Skeletal muscle tissue (tissue), 3 donors: ENCODE measurements at regions not wholly inside any gene's neighbourhood (a gene's known extent, or its start where the extent isn't known, plus 50 kb on each side); places are given as distances from the start of the nearest gene placed in this dataset.

Experiments used
- H3K27ac ChIP-seq: one replicate; pipeline ENCODE4 v1.7.0; 2013; ENCODE audit warnings: mild to moderate bottlenecking, low read depth, low read length, inconsistent platforms
- H3K27me3 ChIP-seq, 3 donors: one replicate each; pipeline ENCODE4 v1.7.0; 2013; ENCODE audit warnings: low read length in 3 of 3; ENCODE audit not compliant: control insufficient read depth in 3 of 3, insufficient read depth in 3 of 3
- H3K36me3 ChIP-seq, 3 donors: one replicate each; pipeline ENCODE4 v1.7.0; 2013; ENCODE audit warnings: low read length in 3 of 3; ENCODE audit not compliant: control insufficient read depth in 3 of 3, insufficient read depth in 3 of 3
- H3K4me1 ChIP-seq, 3 donors: one replicate each; pipeline ENCODE4 v1.7.0; 2013; ENCODE audit warnings: low read length in 3 of 3, mild to moderate bottlenecking in 3 of 3; ENCODE audit not compliant: control insufficient read depth in 3 of 3, insufficient read depth in 3 of 3
- H3K4me3 ChIP-seq, 3 donors: one replicate each; pipeline ENCODE4 v1.7.0; 2013; ENCODE audit warnings: low read length in 3 of 3
- H3K9ac ChIP-seq, 3 donors: one replicate each; pipeline ENCODE4 v1.7.0; 2013; ENCODE audit warnings: low read length in 3 of 3, mild to moderate bottlenecking in 3 of 3, moderate library complexity in 2 of 3, low read depth in 1 of 3
- H3K9me3 ChIP-seq, 3 donors: one replicate each; pipeline ENCODE4 v1.7.0; 2013; ENCODE audit warnings: low read length in 3 of 3; ENCODE audit not compliant: control insufficient read depth in 3 of 3
- donor health status: Osteomylitis.

DNA sequence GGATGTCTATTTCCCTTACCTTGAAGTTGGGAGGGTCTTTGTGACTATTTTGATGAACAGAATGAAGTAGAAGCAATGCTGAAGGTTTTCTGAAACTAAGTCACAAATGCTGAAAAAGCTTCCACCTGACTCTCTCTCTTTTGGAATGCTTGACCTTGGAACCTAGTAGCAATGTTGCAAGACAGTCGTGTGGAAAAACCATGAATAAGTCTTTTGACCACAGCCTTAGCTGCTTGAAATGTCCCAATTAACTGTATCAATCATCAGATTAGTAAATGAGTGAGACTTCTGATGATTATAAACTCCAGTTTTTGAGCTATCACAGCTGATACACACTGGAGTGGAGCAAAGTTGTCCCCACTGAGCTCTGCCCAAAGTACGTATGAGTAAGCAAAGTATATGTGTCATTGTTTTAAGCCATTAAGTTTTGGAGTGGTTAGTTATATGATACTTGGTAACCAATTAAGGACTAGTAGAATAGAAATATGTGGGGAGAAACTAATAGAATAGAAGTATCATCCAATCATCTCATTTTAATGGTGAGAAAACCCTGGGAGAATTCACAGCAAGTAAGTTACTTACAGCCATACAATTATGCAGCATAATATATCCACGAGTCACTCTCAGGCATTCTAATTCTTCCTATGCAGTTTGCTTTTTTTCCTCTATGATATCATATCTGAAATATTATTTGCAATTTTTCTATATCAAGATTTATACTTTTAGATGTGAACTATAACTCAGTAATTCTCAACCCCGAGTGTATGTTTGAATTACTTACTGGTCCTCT lies 1010.6 kb downstream of the ROBO2 start:
- Histone ChIP-seq H3K9ac (no peak overlapping the region), H3K27ac (no peak overlapping the region), H3K4me3 (no peak overlapping the region), H3K36me3 (no peaks in the 10 kb centered on the region), H3K9me3 (no peaks in the 10 kb centered on the region), H3K4me1 (no peaks in the 10 kb centered on the region), H3K27me3 (no peaks in the 10 kb centered on the region)

DNA sequence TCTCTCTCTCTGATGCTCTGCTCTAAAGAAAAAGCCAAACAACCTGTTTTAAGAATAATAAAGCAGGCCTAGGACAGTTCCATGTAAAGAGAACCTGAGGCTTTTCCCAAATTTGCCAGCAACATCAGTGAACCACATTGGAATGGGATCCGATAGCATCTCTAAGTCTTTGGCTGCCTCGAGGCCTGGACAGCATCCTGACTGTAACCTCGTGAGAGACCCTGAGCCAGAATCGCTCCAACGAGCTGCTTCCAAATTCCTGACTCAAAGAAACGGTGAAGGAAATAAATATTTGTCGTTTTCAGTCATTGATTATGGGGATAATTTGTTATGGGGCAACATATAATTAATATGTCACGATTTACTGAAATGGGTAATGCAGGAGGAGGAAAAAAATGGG lies 1012.8 kb downstream of the ROBO2 start:
- Histone ChIP-seq H3K9ac (no peak overlapping the region), H3K27me3 (no peaks in the 10 kb centered on the region), H3K4me3 (no peak overlapping the region), H3K36me3 (no peaks in the 10 kb centered on the region), H3K9me3 (no peaks in the 10 kb centered on the region), H3K27ac (no peak overlapping the region), H3K4me1 (no peaks in the 10 kb centered on the region)

GRCh38 chr3:78066287-78066686 lies 1026.4 kb downstream of the ROBO2 start:
- Histone ChIP-seq H3K36me3 (no peaks in the 10 kb centered on the region), H3K27ac (no peak overlapping the region), H3K9me3 (no peaks in the 10 kb centered on the region), H3K9ac (no peak overlapping the region), H3K4me3 (no peak overlapping the region), H3K4me1 (no peaks in the 10 kb centered on the region), H3K27me3 (no peaks in the 10 kb centered on the region)

GRCh38 chr3:78070188-78070587 lies 1030.3 kb downstream of the ROBO2 start:
- no peak overlapping the region for H3K27ac ChIP-seq
- H3K9ac ChIP-seq = no peak overlapping the region

DNA sequence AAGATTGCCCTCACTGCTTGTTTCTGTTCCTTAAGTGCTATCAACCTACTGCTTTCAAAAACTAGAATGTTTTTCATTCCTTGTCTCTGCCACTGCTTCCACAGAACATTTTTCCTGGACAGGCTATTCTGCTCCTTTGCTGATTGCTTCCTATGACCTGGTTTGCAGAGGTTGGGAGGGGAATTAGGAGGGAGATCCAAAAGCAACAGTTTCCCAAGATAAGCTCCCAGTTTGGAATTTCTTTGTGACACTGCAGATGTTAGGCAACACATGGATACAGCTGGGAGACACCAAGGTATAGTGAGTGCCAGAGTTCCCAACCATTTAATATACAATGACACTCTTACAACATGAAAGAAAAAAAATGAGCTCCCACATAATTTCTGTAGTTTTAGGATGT lies 1036.5 kb downstream of the ROBO2 start:
- no peak overlapping the region for H3K9ac ChIP-seq
- H3K9me3 ChIP-seq = no peaks in the 10 kb centered on the region
- H3K27ac ChIP-seq = no peak overlapping the region
- H3K27me3 ChIP-seq = no peaks in the 10 kb centered on the region
- H3K36me3 ChIP-seq = no peaks in the 10 kb centered on the region
- H3K4me3 ChIP-seq = no peak overlapping the region
- no peaks in the 10 kb centered on the region for H3K4me1 ChIP-seq

More at GRCh38 chr3:78070188-78070587, 1030.3 kb downstream of the ROBO2 start:
- H3K4me1 ChIP-seq = no peaks in the 10 kb centered on the region
- H3K4me3 ChIP-seq = no peak overlapping the region
- H3K9me3 ChIP-seq = no peaks in the 10 kb centered on the region
- no peaks in the 10 kb centered on the region for H3K36me3 ChIP-seq
- H3K27me3 ChIP-seq = no peaks in the 10 kb centered on the region

DNA sequence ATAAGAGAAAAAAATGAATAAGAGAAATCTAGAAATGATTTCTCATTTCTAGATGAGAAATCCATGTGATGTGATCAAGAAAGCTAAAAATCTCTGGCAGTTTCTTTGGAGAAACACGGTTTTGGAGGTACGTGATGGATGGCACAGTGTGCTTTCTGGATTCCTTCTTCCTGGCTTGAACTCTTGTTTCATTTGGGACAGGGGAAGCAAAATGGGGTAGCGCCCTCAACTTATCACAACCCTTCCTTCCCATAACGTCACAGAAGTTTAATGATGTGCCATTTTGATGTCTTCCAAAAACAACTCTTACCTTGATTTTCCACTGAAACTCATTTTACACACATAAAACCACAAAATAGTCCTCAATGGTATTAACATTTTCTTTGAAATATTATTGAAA lies 1037.3 kb downstream of the ROBO2 start:
- no peaks in the 10 kb centered on the region for H3K36me3 ChIP-seq
- H3K4me1 ChIP-seq = no peaks in the 10 kb centered on the region
- no peaks in the 10 kb centered on the region for H3K27me3 ChIP-seq
- H3K27ac ChIP-seq = no peak overlapping the region
- H3K9ac ChIP-seq = no peak overlapping the region
- H3K9me3 ChIP-seq = no peaks in the 10 kb centered on the region
- H3K4me3 ChIP-seq = no peak overlapping the region

DNA sequence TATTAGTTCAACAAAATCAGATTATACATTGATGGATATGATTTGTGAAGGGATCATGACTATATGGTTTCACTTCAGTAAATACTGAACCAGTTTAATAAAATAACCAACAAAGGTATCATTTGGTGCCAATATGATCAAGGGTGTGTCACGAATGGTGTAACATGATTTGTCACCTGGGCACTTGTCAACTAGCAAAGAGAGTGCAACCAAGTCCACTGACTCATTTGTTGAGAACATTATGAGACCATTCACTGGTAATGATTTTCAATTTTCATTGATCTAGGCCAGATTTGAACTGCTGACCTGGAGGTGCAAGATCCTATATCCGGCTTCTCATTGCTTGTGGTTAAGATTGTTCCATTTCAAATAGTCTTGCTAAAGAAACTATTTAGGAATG lies 1037.9 kb downstream of the ROBO2 start:
- H3K27me3 ChIP-seq = no peaks in the 10 kb centered on the region
- H3K9me3 ChIP-seq = no peaks in the 10 kb centered on the region
- no peak overlapping the region for H3K27ac ChIP-seq
- no peaks in the 10 kb centered on the region for H3K4me1 ChIP-seq
- H3K36me3 ChIP-seq = no peaks in the 10 kb centered on the region
- no peak overlapping the region for H3K9ac ChIP-seq
- H3K4me3 ChIP-seq = no peak overlapping the region

GRCh38 chr3:78079514-78079913 lies 1039.6 kb downstream of the ROBO2 start:
- Histone ChIP-seq H3K9ac (no peak overlapping the region), H3K4me3 (no peak overlapping the region), H3K27ac (no peak overlapping the region), H3K9me3 (no peaks in the 10 kb centered on the region), H3K4me1 (no peaks in the 10 kb centered on the region), H3K27me3 (no peaks in the 10 kb centered on the region), H3K36me3 (no peaks in the 10 kb centered on the region)

GRCh38 chr3:78086150-78086549 lies 1046.3 kb downstream of the ROBO2 start:
- H3K27me3 ChIP-seq = no peaks in the 10 kb centered on the region
- no peaks in the 10 kb centered on the region for H3K9me3 ChIP-seq
- no peak overlapping the region for H3K27ac ChIP-seq
- no peak overlapping the region for H3K4me3 ChIP-seq
- H3K36me3 ChIP-seq = no peaks in the 10 kb centered on the region
- no peaks in the 10 kb centered on the region for H3K4me1 ChIP-seq
- H3K9ac ChIP-seq = no peak overlapping the region

DNA sequence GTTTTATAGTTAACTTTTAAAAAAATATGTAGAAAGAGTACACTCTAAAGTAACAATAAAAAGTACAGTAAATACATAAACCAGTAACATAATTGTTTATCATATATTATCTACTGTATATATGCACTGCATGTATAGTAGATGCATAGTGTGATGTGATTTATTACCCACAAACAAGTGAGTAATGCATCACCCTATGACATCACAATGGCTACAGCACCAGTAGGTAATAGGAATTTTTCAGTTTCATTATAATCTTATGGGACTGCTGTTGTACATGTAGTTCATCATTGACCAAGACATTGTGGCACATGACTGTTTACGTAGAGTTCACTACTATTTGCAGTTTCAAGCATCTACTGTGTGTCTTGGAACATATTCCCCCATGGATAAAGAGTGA lies 1047.2 kb downstream of the ROBO2 start:
- Histone ChIP-seq H3K4me3 (no peak overlapping the region), H3K9ac (no peak overlapping the region), H3K36me3 (no peaks in the 10 kb centered on the region), H3K4me1 (no peaks in the 10 kb centered on the region), H3K27ac (no peak overlapping the region), H3K27me3 (no peaks in the 10 kb centered on the region), H3K9me3 (no peaks in the 10 kb centered on the region)
